Medulla oblongata (tissue), 1 donor: ENCODE measurements at regions not wholly inside any gene's neighbourhood (a gene's known extent, or its start where the extent isn't known, plus 50 kb on each side); places are given as distances from the start of the nearest gene placed in this dataset.

Source experiments
- DNase-seq: peaks from one replicate; pipeline ENCODE4 v3.0.0-alpha.2; 2015; ENCODE audit errors: extremely low spot score

GRCh38 chr12:42963988-42964387 is 374.4 kb upstream of the PRICKLE1 start:
- no peak for DNase-seq

GRCh38 chr12:42962384-42962783 is 372.8 kb upstream of the PRICKLE1 start:
- no peak for DNase-seq

- no peak for DNase-seq
These were observed 371.8 kb upstream of the PRICKLE1 start for GRCh38 chr12:42961395-42961794.

GRCh38 chr12:42960087-42960527 is 370.6 kb upstream of the PRICKLE1 start:
- DNase-seq: no peak

GRCh38 chr12:42958291-42958674 is 368.7 kb upstream of the PRICKLE1 start:
- DNase-seq: no peak

GRCh38 chr12:42957561-42958290 is 368.2 kb upstream of the PRICKLE1 start:
- no peak for DNase-seq

GRCh38 chr12:42957136-42957535 is 367.6 kb upstream of the PRICKLE1 start:
- DNase-seq: peak; percentile 31

- no peak for DNase-seq
These were observed 363.5 kb upstream of the PRICKLE1 start for GRCh38 chr12:42953021-42953420.

- no peak for DNase-seq
These were observed 357.4 kb upstream of the PRICKLE1 start for GRCh38 chr12:42946871-42947381.

GRCh38 chr12:42945927-42946326 is 356.4 kb upstream of the PRICKLE1 start:
- no peak for DNase-seq

- no peak for DNase-seq
These were observed 355.0 kb upstream of the PRICKLE1 start for GRCh38 chr12:42944516-42944915.

- DNase-seq: no peak
These were observed 347.4 kb upstream of the PRICKLE1 start for GRCh38 chr12:42936991-42937390.

GRCh38 chr12:42936260-42936659 is 346.7 kb upstream of the PRICKLE1 start:
- no peak for DNase-seq

GRCh38 chr12:42935756-42936155 is 346.2 kb upstream of the PRICKLE1 start:
- no peak for DNase-seq

GRCh38 chr12:42935090-42935489 is 345.5 kb upstream of the PRICKLE1 start:
- DNase-seq: peak; percentile 37

GRCh38 chr12:42933461-42934081 is 344.0 kb upstream of the PRICKLE1 start:
- no peak for DNase-seq

- no peak for DNase-seq
These were observed 343.4 kb upstream of the PRICKLE1 start for GRCh38 chr12:42932936-42933335.

- no peak for DNase-seq
These were observed 336.7 kb upstream of the PRICKLE1 start for GRCh38 chr12:42926232-42926631.

GRCh38 chr12:42924482-42924881 is 334.9 kb upstream of the PRICKLE1 start:
- no peak for DNase-seq

- no peak for DNase-seq
These were observed 334.0 kb upstream of the PRICKLE1 start for GRCh38 chr12:42923583-42923982.

GRCh38 chr12:42923156-42923555 is 333.6 kb upstream of the PRICKLE1 start:
- no peak for DNase-seq

GRCh38 chr12:42922505-42922850 is 332.9 kb upstream of the PRICKLE1 start:
- DNase-seq: no peak

GRCh38 chr12:42921741-42922504 is 332.4 kb upstream of the PRICKLE1 start:
- DNase-seq: peak; percentile 48
